ENCODE measurements at regions not wholly inside any gene's neighbourhood (a gene's known extent, or its start where the extent isn't known, plus 50 kb on each side); places are given as distances from the start of the nearest gene placed in this dataset.

GRCh38 chr11:64499261-64500004 lies 56.3 kb upstream of the SLC22A11 start:
- DNase-seq (ENCODE audit: extremely low read depth, low read depth, low spot score): no peak

GRCh38 chr11:64500176-64501013 lies 55.3 kb upstream of the SLC22A11 start:
- DNase-seq (ENCODE audit: extremely low read depth, low read depth, low spot score): no peak

- DNase-seq (ENCODE audit: extremely low read depth, low read depth, low spot score): no peak
These were observed 54.0 kb upstream of the SLC22A11 start for GRCh38 chr11:64501500-64502427.

- DNase-seq (ENCODE audit: extremely low read depth, low read depth, low spot score): no peak
These were observed 53.1 kb upstream of the SLC22A11 start for GRCh38 chr11:64502634-64503033.

- DNase-seq (ENCODE audit: extremely low read depth, low read depth, low spot score): no peak
These were observed 52.5 kb upstream of the SLC22A11 start for GRCh38 chr11:64503186-64503753.

GRCh38 chr11:64504999-64505398 lies 50.7 kb upstream of the SLC22A11 start:
- no peak for DNase-seq (ENCODE audit: extremely low read depth, low read depth, low spot score)

Measured in glomerular endothelial cell (primary cell).